ENCODE measurements at regions not wholly inside any gene's neighbourhood (a gene's known extent, or its start where the extent isn't known, plus 50 kb on each side); places are given as distances from the start of the nearest gene placed in this dataset.

GRCh38 chr7:24436131-24436920 lies 136.9 kb upstream of the PALS2 start:
- TF ChIP-seq SIN3A (IDR thresholded peaks at IDR 0.05; ENCODE audit: borderline replicate concordance, insufficient read depth, low read length) (no peak), TAF1 (IDR thresholded peaks at IDR 0.05; ENCODE audit: borderline replicate concordance, insufficient read depth, low read length) (no peak), REST (IDR thresholded peaks at IDR 0.05; ENCODE audit: insufficient read depth in 1 of 2, low read depth in 2 of 2, low read length in 2 of 2) (no peak), POLR2AphosphoS5 (IDR thresholded peaks at IDR 0.05; ENCODE audit: low read depth, low read length) (no peak), FOXP2 (optimal IDR thresholded peaks at IDR 0.05; ENCODE audit: borderline replicate concordance, extremely low read depth, extremely low read length, insufficient read depth) (no peak)

GRCh38 chr7:24438232-24438631 lies 135.0 kb upstream of the PALS2 start:
- TF ChIP-seq FOXP2 (optimal IDR thresholded peaks at IDR 0.05; ENCODE audit: borderline replicate concordance, extremely low read depth, extremely low read length, insufficient read depth): no peak
- no peak for TF ChIP-seq REST (IDR thresholded peaks at IDR 0.05; ENCODE audit: insufficient read depth in 1 of 2, low read depth in 2 of 2, low read length in 2 of 2)
- no peak for TF ChIP-seq SIN3A (IDR thresholded peaks at IDR 0.05; ENCODE audit: borderline replicate concordance, insufficient read depth, low read length)
- no peak for TF ChIP-seq POLR2AphosphoS5 (IDR thresholded peaks at IDR 0.05; ENCODE audit: low read depth, low read length)
- TF ChIP-seq TAF1 (IDR thresholded peaks at IDR 0.05; ENCODE audit: borderline replicate concordance, insufficient read depth, low read length): no peak

- TF ChIP-seq REST (IDR thresholded peaks at IDR 0.05; ENCODE audit: insufficient read depth in 1 of 2, low read depth in 2 of 2, low read length in 2 of 2): no peak
- no peak for TF ChIP-seq FOXP2 (optimal IDR thresholded peaks at IDR 0.05; ENCODE audit: borderline replicate concordance, extremely low read depth, extremely low read length, insufficient read depth)
Observed at GRCh38 chr7:24440892-24441291, 132.4 kb upstream of the PALS2 start.

- no peak for TF ChIP-seq TAF1 (IDR thresholded peaks at IDR 0.05; ENCODE audit: borderline replicate concordance, insufficient read depth, low read length)
- TF ChIP-seq REST (IDR thresholded peaks at IDR 0.05; ENCODE audit: insufficient read depth in 1 of 2, low read depth in 2 of 2, low read length in 2 of 2): 0 out of 4 replicates have a peak, but pooled peaks of 1 of the 2 experiments have one; percentile 16
- TF ChIP-seq POLR2AphosphoS5 (IDR thresholded peaks at IDR 0.05; ENCODE audit: low read depth, low read length): no peak; the same call in 1 of the 2 replicates
- TF ChIP-seq FOXP2 (optimal IDR thresholded peaks at IDR 0.05; ENCODE audit: borderline replicate concordance, extremely low read depth, extremely low read length, insufficient read depth): no peak
- TF ChIP-seq SIN3A (IDR thresholded peaks at IDR 0.05; ENCODE audit: borderline replicate concordance, insufficient read depth, low read length): no peak
Observed at GRCh38 chr7:24441314-24442027, 131.8 kb upstream of the PALS2 start.

Data from PFSK-1 (cell line).